Naive B cell (primary cell): ENCODE measurements at regions not wholly inside any gene's neighbourhood (a gene's known extent, or its start where the extent isn't known, plus 50 kb on each side); places are given as distances from the start of the nearest gene placed in this dataset.

ENCODE experiments used
- ATAC-seq, 2 donors: fragments of 150-1000 bp; cut with Tn5 transposase; 2 replicates each; pipeline ENCODE4 v1.10.0; 2021; ENCODE audit warnings: low read depth in 2 of 2, mild to moderate bottlenecking in 2 of 2, moderate library complexity in 2 of 2
- DNase-seq: peaks from one replicate; pipeline ENCODE4 v3.0.0; 2022
- H3K27ac Mint-ChIP-seq, 6 donors: one replicate each; pipeline ENCODE4 v1.8.0; 2020 to 2022; ENCODE audit warnings: mild to moderate bottlenecking in 6 of 6, mixed read lengths in 6 of 6, moderate library complexity in 5 of 6, inconsistent platforms in 2 of 6
- H3K27me3 Mint-ChIP-seq, 3 donors: one replicate each; pipeline ENCODE4 v1.8.0; 2021 to 2022; ENCODE audit warnings: mixed read lengths in 3 of 3, mild to moderate bottlenecking in 1 of 3
- H3K36me3 Mint-ChIP-seq, 2 donors: one replicate each; pipeline ENCODE4 v1.8.0; 2020 to 2022; ENCODE audit warnings: mixed read lengths in 2 of 2, inconsistent platforms in 1 of 2, mild to moderate bottlenecking in 1 of 2
- H3K4me1 Mint-ChIP-seq, 3 donors: one replicate each; pipeline ENCODE4 v1.8.0; 2020 to 2022; ENCODE audit warnings: mixed read lengths in 3 of 3, inconsistent platforms in 1 of 3, mild to moderate bottlenecking in 1 of 3, moderate library complexity in 1 of 3
- H3K4me3 Mint-ChIP-seq, 8 donors: one replicate each; pipeline ENCODE4 v1.8.0; 2020 to 2022; ENCODE audit warnings: mild to moderate bottlenecking in 8 of 8, mixed read lengths in 8 of 8, moderate library complexity in 8 of 8, inconsistent platforms in 2 of 8
- H3K9me3 Mint-ChIP-seq, 7 donors: one replicate each; pipeline ENCODE4 v1.8.0; 2020 to 2022; ENCODE audit warnings: mixed read lengths in 7 of 7, mild to moderate bottlenecking in 5 of 7, inconsistent platforms in 2 of 7, moderate library complexity in 1 of 7

DNA sequence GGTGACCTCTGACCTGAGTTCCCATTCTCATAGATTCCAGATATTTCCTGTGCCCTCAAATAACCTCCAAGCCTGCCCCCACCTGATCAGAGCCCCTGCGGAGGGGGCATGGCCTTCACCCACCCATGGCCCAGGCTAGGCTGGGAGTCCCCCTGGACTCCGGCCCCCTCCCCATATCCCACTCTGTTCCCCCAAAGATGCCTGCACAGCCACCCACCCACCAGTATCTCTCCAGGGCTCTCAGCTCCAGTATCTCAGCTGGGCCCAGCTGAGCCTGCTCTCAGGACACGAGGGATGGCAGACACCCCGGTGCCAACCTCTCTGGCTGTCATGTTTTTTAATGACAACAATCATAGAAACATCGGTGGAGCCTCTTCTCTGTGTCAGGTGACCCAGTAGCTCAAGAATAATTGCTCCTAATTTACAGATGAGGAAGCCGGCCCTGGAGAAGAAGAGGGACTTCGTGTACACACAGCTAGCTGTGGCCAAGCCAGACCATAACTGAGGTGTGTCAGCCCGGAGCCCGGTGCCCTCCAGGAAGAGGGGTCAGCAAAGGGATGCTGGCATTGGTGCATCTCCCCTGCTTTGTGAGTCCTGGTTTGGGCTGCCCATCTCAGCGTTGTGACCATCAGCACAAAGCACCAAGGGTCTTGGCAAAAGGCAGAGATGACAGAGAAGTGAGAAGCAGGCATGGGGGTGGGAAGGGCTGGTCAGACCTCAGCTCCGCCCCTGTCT, 84.4 kb downstream of the SDC1 start:
- ATAC-seq = no peak
- H3K4me3 Mint-ChIP-seq = no peak overlapping the region

DNA sequence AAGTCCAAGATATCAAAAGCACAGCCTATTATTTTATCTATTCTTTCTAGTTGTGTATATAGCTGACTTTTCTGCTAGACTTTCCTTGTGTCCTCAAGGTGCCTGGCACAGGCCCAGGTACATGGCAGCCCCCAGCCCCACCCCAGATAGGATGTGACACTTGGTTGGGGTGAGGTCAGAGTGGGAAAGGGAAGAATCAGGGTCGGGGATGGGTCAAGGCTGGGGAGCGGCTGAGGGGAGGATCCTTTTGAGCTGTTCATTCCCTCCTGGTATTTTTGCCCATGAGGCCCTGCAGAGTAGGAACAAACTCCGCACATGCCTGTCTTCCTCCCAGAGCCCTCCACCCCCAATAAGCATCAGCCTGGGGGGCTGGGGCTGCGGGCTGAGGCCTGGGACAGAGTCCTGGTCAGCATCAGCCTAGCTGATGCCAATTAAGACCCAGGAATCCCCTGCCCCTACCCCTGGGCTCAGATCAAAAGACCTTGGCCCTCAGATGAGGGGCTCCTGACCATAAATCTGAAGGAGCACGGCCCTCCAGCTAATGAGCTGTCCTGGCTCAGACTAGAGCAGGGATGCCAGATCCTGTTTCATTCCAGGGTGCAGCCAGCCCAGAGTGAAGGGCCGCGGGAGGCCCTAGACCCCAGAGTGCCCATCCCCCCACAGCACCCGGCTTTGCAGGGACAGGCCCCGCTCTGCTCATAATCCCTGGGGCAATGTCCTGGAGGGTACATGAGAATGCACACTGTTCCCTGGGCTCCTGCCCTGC, 85.3 kb downstream of the SDC1 start:
- no peak for ATAC-seq
- Mint-ChIP-seq H3K27me3 (peaks cover 0 to 10% (median 0%) of the 10 kb centered on the region in 3 donors), H3K4me1 (no peaks in the 10 kb centered on the region), H3K27ac (peak overlapping the region in 1 of 6 donors; percentile 53), H3K36me3 (no peaks in the 10 kb centered on the region), H3K4me3 (no peak overlapping the region), H3K9me3 (no peaks in the 10 kb centered on the region)
- DNase-seq = no peak

More for the DNA sequence above, 84.4 kb downstream of the SDC1 start:
- peak overlapping the region in 1 of 6 donors; percentile 44 for H3K27ac Mint-ChIP-seq
- no peaks in the 10 kb centered on the region for H3K4me1 Mint-ChIP-seq
- no peak for DNase-seq
- H3K27me3 Mint-ChIP-seq = peaks cover 0 to 15% (median 5%) of the 10 kb centered on the region in 3 donors
- no peaks in the 10 kb centered on the region for H3K9me3 Mint-ChIP-seq
- H3K36me3 Mint-ChIP-seq = no peaks in the 10 kb centered on the region

DNA sequence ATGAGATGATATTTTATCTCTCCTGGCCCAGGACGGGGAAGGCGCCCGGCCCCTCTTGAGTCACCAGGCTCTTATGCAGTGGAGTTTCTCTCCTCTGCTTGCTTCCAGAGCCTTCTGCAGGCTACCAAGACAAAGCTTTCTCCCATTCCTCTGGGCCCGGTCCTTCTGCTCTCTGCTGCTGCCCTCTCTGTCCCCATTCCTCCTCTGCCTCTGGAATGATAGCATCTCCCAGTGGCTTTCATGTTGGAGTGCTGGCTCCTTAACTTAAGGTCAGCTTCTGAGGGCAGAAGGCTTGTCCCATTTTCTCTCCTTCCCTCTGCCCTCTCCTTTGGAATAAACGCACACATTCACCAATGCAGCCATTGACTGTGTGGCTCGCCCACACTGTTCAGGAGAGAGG, 86.2 kb downstream of the SDC1 start:
- peaks cover 0 to 17% (median 0%) of the 10 kb centered on the region in 3 donors for H3K27me3 Mint-ChIP-seq
- DNase-seq (no peak), ATAC-seq (no peak)
- no peaks in the 10 kb centered on the region for H3K36me3 Mint-ChIP-seq
- no peak overlapping the region for H3K4me3 Mint-ChIP-seq
- no peaks in the 10 kb centered on the region for H3K9me3 Mint-ChIP-seq
- H3K4me1 Mint-ChIP-seq = no peaks in the 10 kb centered on the region
- H3K27ac Mint-ChIP-seq = no peak overlapping the region

- Mint-ChIP-seq H3K4me3 (no peak overlapping the region), H3K36me3 (no peaks in the 10 kb centered on the region), H3K27me3 (peaks cover 0 to 19% (median 3%) of the 10 kb centered on the region in 3 donors), H3K27ac (no peak overlapping the region), H3K4me1 (no peaks in the 10 kb centered on the region), H3K9me3 (no peaks in the 10 kb centered on the region)
- no peak for DNase-seq
- no peak for ATAC-seq
These were observed 86.5 kb upstream of the LAPTM4A start for GRCh38 chr2:20137884-20138283.

DNA sequence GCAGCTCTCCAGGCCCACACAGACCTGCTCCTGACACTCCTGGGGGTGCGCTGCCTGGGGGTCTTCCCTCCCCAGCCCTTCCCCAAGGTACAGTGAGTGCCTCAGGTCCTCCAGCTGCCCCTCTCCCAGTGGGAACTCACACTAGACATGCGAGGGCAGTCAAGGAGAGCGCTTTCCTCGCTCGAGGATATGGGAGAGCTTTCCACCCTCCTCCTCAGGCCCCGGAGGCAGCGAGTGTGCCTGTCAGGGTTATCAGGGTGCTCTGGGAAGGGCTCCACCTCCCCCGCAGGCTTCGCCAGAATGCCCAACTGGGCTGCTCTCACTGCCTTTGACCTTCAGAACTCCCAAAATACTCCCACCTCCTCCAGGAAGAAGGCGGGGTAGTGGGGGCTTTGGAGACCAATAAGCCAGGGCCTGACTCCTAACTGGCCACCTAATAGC, 85.7 kb upstream of the LAPTM4A start:
- DNase-seq (no peak), ATAC-seq (no peak)
- Mint-ChIP-seq H3K4me1 (no peaks in the 10 kb centered on the region), H3K36me3 (no peaks in the 10 kb centered on the region), H3K4me3 (no peak overlapping the region), H3K9me3 (no peaks in the 10 kb centered on the region), H3K27me3 (peaks cover 0 to 23% (median 10%) of the 10 kb centered on the region in 3 donors), H3K27ac (no peak overlapping the region)

- no peaks in the 10 kb centered on the region for H3K36me3 Mint-ChIP-seq
- H3K4me1 Mint-ChIP-seq = no peaks in the 10 kb centered on the region
- no peak for DNase-seq
- no peak overlapping the region for H3K4me3 Mint-ChIP-seq
- no peak overlapping the region for H3K27ac Mint-ChIP-seq
- H3K9me3 Mint-ChIP-seq = peaks cover 0 to 1% (median 0%) of the 10 kb centered on the region in 7 donors
- no peak for ATAC-seq
- peaks cover 0 to 28% (median 14%) of the 10 kb centered on the region in 3 donors for H3K27me3 Mint-ChIP-seq
These were observed 84.7 kb upstream of the LAPTM4A start for GRCh38 chr2:20136149-20136548.

DNA sequence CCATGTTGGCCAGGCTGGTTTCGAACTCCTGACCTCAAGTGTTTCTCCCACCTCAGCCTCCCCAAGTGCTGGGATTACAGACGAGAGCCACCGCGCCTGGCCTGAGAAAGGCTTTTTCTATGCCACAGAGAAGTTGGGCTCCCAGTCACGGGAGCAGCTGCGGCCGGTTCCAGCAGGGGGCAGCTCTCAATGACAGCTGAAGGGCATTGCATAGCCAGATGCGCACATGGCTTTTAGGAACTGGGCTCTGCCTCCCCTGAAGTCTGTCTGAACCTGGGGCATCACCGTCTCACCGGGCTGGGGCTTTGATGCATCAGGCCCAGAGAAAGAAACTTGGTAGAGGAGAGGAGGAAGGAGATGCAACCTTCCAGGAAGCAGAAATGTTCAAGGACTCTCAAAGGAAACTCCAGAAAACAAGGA, 84.2 kb upstream of the LAPTM4A start:
- no peak for ATAC-seq
- Mint-ChIP-seq H3K4me1 (no peaks in the 10 kb centered on the region), H3K27me3 (peaks cover 2 to 33% (median 14%) of the 10 kb centered on the region in 3 donors), H3K9me3 (peaks cover 0 to 1% (median 0%) of the 10 kb centered on the region in 7 donors), H3K27ac (peak overlapping the region in 1 of 6 donors; percentile 62), H3K36me3 (no peaks in the 10 kb centered on the region), H3K4me3 (no peak overlapping the region)
- DNase-seq = no peak

- H3K4me1 Mint-ChIP-seq = no peaks in the 10 kb centered on the region
- H3K27me3 Mint-ChIP-seq = peaks cover 9 to 43% (median 19%) of the 10 kb centered on the region in 3 donors
- peak overlapping the region in 1 of 8 donors; percentile 74 for H3K4me3 Mint-ChIP-seq
These were observed 81.6 kb upstream of the LAPTM4A start for GRCh38 chr2:20132990-20133535.

DNA sequence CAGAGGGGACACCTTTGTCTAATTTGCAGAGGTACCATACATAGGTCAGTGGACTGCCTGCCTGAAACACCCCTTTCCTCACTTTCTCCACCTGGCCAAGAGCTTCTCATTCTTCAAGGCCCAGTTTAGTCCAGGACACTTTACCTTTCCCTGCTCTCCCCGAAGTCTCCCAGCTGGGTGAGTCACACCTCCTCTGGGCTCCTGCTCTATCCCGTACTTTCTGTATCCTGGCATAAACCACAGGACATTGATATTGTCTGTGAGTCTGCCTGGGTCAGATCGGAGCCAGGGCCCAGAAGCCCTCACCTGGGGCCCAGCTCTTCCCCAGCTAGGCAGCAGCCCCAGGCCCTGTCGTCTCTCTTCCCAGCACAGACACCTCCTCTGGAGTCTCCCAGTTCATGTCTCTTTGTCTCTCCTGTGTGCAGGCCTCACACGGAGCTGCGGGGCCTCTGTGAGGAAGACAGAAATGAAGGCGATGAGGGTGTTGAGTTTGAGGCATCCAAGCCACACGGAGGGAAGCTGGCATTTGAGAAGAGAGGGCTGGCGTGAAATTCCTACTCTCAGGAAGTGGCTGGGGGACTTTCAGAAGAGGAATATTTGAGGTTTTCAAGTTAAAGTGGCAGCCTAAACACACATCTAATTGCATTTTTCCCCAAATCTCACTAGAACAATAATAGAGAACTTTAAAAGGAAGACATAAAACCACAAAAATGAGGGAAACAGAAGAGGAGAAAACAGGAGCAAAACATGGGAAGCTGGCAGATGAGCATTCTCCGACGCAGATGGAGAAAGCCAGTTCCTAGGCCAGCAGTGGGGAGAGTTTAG, 79.6 kb upstream of the LAPTM4A start:
- ATAC-seq = no peak
- Mint-ChIP-seq H3K27me3 (peaks cover 9 to 43% (median 19%) of the 10 kb centered on the region in 3 donors), H3K4me3 (no peak overlapping the region)

More at GRCh38 chr2:20132990-20133535, 81.6 kb upstream of the LAPTM4A start:
- H3K9me3 Mint-ChIP-seq = peaks cover 0 to 1% (median 0%) of the 10 kb centered on the region in 7 donors
- ATAC-seq (no peak), DNase-seq (no peak)
- H3K36me3 Mint-ChIP-seq = no peaks in the 10 kb centered on the region
- H3K27ac Mint-ChIP-seq = no peak overlapping the region

GRCh38 chr2:20130160-20130560, 78.7 kb upstream of the LAPTM4A start:
- Mint-ChIP-seq H3K4me3 (no peak overlapping the region), H3K9me3 (peaks cover 0 to 1% (median 0%) of the 10 kb centered on the region in 7 donors), H3K36me3 (no peaks in the 10 kb centered on the region), H3K27ac (no peak overlapping the region), H3K27me3 (peaks cover 9 to 43% (median 19%) of the 10 kb centered on the region in 3 donors), H3K4me1 (no peaks in the 10 kb centered on the region)
- ATAC-seq (no peak), DNase-seq (no peak)

More for the DNA sequence above, 79.6 kb upstream of the LAPTM4A start:
- Mint-ChIP-seq H3K27ac (peak overlapping the region in 1 of 6 donors; percentile 6), H3K9me3 (peaks cover 0 to 1% (median 0%) of the 10 kb centered on the region in 7 donors), H3K36me3 (no peaks in the 10 kb centered on the region), H3K4me1 (no peaks in the 10 kb centered on the region)
- DNase-seq = no peak

DNA sequence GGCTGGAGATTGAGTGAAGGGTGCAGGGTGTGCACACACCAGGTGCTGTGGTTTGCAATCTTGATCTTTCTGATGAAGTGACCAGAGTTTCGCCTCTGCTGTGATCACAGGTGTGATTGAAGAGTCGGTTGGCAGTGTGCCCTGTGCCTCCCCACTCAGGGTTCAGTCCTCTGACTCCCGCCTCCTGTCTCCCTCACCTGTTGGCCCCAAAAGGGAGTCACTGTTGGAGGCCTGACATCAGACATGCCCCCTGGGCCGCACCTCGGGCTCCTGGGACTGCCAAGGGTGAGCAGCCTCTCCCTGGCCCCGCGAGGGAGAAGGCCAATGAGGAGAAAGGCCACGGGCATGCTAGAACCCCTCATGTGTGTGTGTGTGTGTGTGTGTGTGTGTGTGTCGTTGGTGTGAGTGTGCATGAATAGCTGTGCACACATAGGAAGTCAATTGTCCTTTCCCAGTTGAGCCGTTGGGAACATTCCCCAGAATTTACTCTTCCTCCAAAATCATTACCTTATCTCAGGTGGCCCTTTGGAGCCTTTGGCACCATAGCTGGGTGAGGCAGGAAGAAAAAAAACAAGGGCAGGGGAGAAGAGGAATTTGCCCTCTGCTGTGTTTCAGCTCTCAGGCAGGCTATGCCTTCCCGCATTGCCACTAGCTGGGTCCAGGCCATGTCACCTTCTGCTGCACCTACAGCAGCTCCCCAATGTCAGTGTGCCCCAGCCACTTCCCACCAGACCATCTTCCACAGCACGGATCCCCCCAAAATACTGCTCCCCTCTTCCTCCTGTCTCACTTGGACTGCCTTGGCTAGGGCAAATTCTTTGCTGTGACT, 78.1 kb upstream of the LAPTM4A start:
- Mint-ChIP-seq H3K9me3 (peaks cover 0 to 1% (median 0%) of the 10 kb centered on the region in 7 donors), H3K4me3 (peak overlapping the region in 1 of 8 donors; percentile 41), H3K36me3 (no peaks in the 10 kb centered on the region), H3K4me1 (no peaks in the 10 kb centered on the region), H3K27me3 (peaks cover 9 to 43% (median 19%) of the 10 kb centered on the region in 3 donors), H3K27ac (peak overlapping the region in 2 of 6 donors; percentile 45 to 79)
- DNase-seq (no peak), ATAC-seq (no peak)
